ENCODE measurements at regions not wholly inside any gene's neighbourhood (a gene's known extent, or its start where the extent isn't known, plus 50 kb on each side); places are given as distances from the start of the nearest gene placed in this dataset.
A peak's percentile ranks its signal among the peaks of the same experiment; 100 is the strongest.

GRCh38 chr11:94671553-94672366 is 96.4 kb upstream of the AMOTL1 start:
- no peak for DNase-seq

- DNase-seq = no peak
These were observed 95.5 kb upstream of the AMOTL1 start for GRCh38 chr11:94672636-94673035.

- no peak for DNase-seq
These were observed 94.8 kb upstream of the AMOTL1 start for GRCh38 chr11:94673386-94673785.

GRCh38 chr11:94673951-94674491 is 94.1 kb upstream of the AMOTL1 start:
- DNase-seq = peak in 1 of 2 experiments; percentile 50

GRCh38 chr11:94675239-94675638 is 92.9 kb upstream of the AMOTL1 start:
- no peak for DNase-seq

GRCh38 chr11:94675813-94676212 is 92.3 kb upstream of the AMOTL1 start:
- no peak for DNase-seq

GRCh38 chr11:94676814-94677213 is 91.3 kb upstream of the AMOTL1 start:
- no peak for DNase-seq

- DNase-seq = no peak
These were observed 89.9 kb upstream of the AMOTL1 start for GRCh38 chr11:94678236-94678635.

- no peak for DNase-seq
These were observed 89.3 kb upstream of the AMOTL1 start for GRCh38 chr11:94678901-94679300.

- DNase-seq = no peak
These were observed 87.7 kb upstream of the AMOTL1 start for GRCh38 chr11:94680426-94680825.

GRCh38 chr11:94681140-94681539 is 87.0 kb upstream of the AMOTL1 start:
- no peak for DNase-seq

GRCh38 chr11:94681852-94682251 is 86.3 kb upstream of the AMOTL1 start:
- no peak for DNase-seq

GRCh38 chr11:94694309-94695060 is 73.7 kb upstream of the AMOTL1 start:
- peak in 1 of 2 experiments; percentile 28 for DNase-seq

GRCh38 chr11:94697156-94697555 is 71.0 kb upstream of the AMOTL1 start:
- DNase-seq = no peak

GRCh38 chr11:94700622-94701021 is 67.5 kb upstream of the AMOTL1 start:
- no peak for DNase-seq

- no peak for DNase-seq
These were observed 65.7 kb upstream of the AMOTL1 start for GRCh38 chr11:94702481-94702880.

- DNase-seq = no peak
These were observed 62.7 kb upstream of the AMOTL1 start for GRCh38 chr11:94705419-94705818.

- DNase-seq = no peak
These were observed 62.1 kb upstream of the AMOTL1 start for GRCh38 chr11:94705891-94706615.

- DNase-seq = no peak
These were observed 60.0 kb upstream of the AMOTL1 start for GRCh38 chr11:94708176-94708575.

- no peak for DNase-seq
These were observed 59.5 kb upstream of the AMOTL1 start for GRCh38 chr11:94708642-94709041.

- DNase-seq = no peak
These were observed 52.9 kb upstream of the AMOTL1 start for GRCh38 chr11:94715225-94715624.

GRCh38 chr11:94717667-94718066 is 50.5 kb upstream of the AMOTL1 start:
- DNase-seq = no peak
